Esophagus (tissue), 2 donors: ENCODE measurements at regions not wholly inside any gene's neighbourhood (a gene's known extent, or its start where the extent isn't known, plus 50 kb on each side); places are given as distances from the start of the nearest gene placed in this dataset.

Experiments used
- H3K27ac ChIP-seq, 2 donors: one replicate each; pipeline ENCODE4 v1.5.1; 2013; ENCODE audit warnings: low read depth in 2 of 2, mild to moderate bottlenecking in 2 of 2, inconsistent platforms in 1 of 2, low read length in 1 of 2, moderate library complexity in 1 of 2
- H3K27me3 ChIP-seq, 2 donors: one replicate each; pipeline ENCODE4 v1.6.1; 2013; ENCODE audit warnings: low read length in 2 of 2, control low read depth in 1 of 2, mild to moderate bottlenecking in 1 of 2; ENCODE audit not compliant: insufficient read depth in 2 of 2, control insufficient read depth in 1 of 2
- H3K36me3 ChIP-seq, 2 donors: one replicate each; pipeline ENCODE4 v1.6.1; 2013; ENCODE audit warnings: low read length in 1 of 2; ENCODE audit not compliant: control insufficient read depth in 2 of 2, insufficient read depth in 2 of 2
- H3K4me1 ChIP-seq, 2 donors: one replicate each; pipeline ENCODE4 v1.6.1; 2013; ENCODE audit warnings: low read length in 1 of 2; ENCODE audit not compliant: control insufficient read depth in 2 of 2, insufficient read depth in 2 of 2
- H3K4me3 ChIP-seq, 2 donors: one replicate each; pipeline ENCODE4 v1.5.1; 2013; ENCODE audit warnings: low read length in 2 of 2, mild to moderate bottlenecking in 2 of 2, low read depth in 1 of 2, moderate library complexity in 1 of 2
- H3K9me3 ChIP-seq, 2 donors: one replicate each; pipeline ENCODE4 v1.6.1; 2013; ENCODE audit warnings: mild to moderate bottlenecking in 2 of 2, low read depth in 1 of 2, low read length in 1 of 2, moderate library complexity in 1 of 2; ENCODE audit not compliant: control insufficient read depth in 2 of 2, insufficient read depth in 1 of 2
- WGBS, 2 donors: extraction: QIAGEN DNeasy Blood & Tissue Kit; methylation state at CpG; one replicate each; pipeline ENCODE4 v1.1.7; 2013; 5-methylcytosine and 5-hydroxymethylcytosine counted together
- donor health status: healthy with polysubstance abuse.
- donor health status: Bipolar disorder and iron deficiency.

DNA sequence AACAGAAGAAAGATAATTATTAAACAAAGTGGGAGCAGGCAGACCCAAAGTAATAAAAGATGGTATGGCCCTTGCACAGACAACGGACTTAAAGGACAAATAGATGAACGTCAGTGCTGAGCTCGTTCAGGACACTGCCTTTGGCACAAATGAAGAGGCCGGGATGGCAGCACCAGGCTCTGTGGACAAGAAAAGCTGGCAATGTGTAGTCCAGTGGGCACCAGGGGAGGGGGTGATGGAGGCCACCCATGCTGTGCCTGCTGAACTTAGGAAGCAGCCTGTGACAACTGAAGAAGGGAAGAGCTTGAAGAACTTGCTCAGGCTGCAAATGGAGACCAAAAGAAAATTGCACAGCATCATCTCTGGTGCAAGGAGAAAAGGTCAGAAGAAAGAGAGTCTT is 131.0 kb downstream of the ANKRD60 start:
- no peak overlapping the region for H3K4me3 ChIP-seq
- H3K27ac ChIP-seq, result no peak overlapping the region
- no peaks in the 10 kb centered on the region for H3K9me3 ChIP-seq
- H3K36me3 ChIP-seq, result no peaks in the 10 kb centered on the region
- no peaks in the 10 kb centered on the region for H3K27me3 ChIP-seq
- 81 to 84% methylated on average over 4 of the region's 4 CpGs for WGBS, 2 donors
- no peaks in the 10 kb centered on the region for H3K4me1 ChIP-seq

DNA sequence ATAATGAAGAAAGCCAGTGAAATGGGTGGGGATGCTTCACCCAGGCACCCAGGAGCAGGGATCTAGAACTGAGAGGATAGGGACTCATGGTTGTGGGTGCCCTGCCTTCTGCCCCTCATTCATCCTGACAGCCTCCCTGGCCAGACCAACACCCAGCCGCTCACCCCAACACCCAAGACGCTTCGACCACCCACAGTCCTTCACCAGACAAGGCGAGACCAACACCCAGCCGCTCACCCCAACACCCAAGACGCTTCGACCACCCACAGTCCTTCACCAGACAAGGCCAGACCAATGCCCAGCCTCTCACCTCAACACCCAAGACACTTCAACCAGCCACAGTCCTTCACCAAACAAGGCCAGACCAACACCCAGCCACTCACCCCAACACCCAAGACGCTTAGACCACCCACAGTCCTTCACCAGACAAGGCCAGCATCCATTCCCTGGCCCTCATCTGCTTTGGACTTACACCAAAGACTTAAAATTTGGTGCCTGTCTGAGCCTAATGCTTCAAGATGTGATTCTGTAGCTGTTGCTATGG is 131.5 kb downstream of the ANKRD60 start:
- Histone ChIP-seq H3K4me3 (no peak overlapping the region), H3K27me3 (no peaks in the 10 kb centered on the region), H3K27ac (no peak overlapping the region), H3K36me3 (no peaks in the 10 kb centered on the region), H3K4me1 (no peaks in the 10 kb centered on the region), H3K9me3 (no peaks in the 10 kb centered on the region)
- 68 to 82% methylated on average over 8 of the region's 8 CpGs for WGBS, 2 donors

DNA sequence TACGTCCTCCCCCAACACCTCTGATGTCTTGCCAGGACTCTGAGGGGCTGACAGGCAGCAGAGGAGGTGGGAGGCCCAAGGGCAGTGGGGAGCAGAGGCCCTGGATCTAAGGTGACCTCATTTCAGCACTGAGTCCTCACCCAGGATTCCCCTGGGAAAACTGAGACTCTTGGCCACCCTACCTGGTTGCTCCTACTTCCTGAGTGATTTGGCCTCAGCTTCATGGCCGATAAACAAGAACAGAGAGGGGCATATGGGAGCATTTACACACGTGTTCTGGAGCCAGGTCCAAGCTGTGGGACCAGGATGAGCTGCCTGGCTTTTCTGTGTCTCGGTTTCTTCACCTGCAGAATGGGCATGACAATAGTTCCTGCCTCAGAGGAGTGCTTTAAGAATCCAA is 133.8 kb downstream of the ANKRD60 start:
- H3K27ac ChIP-seq, result no peak overlapping the region
- no peak overlapping the region for H3K4me3 ChIP-seq
- H3K4me1 ChIP-seq, result no peaks in the 10 kb centered on the region
- no peaks in the 10 kb centered on the region for H3K9me3 ChIP-seq
- H3K36me3 ChIP-seq, result no peaks in the 10 kb centered on the region
- no peaks in the 10 kb centered on the region for H3K27me3 ChIP-seq
- WGBS, 2 donors, result 67 to 84% methylated on average over 4 of the region's 4 CpGs

DNA sequence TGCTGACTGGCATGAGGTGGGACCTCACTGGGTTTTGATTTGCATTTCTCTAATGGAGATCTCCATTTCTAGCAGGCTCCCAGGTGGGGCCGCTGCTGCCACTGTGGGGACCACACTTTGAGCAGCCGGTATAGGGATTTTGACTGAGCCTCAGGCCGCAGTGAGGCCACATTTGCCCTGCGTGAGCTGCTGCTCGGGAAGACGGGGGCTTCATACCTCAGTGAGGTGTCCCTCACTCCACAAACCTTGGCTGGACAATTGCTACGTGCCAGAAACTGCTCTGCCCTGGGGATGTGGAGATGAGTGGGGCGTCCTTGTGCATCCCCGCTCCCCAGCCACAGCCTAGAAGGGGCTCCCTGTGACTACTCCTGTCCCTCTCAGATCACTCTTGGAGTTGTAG is 134.3 kb downstream of the ANKRD60 start:
- WGBS, 2 donors, result 85 to 94% methylated on average over 9 of the region's 9 CpGs
- H3K27ac ChIP-seq, result no peak overlapping the region
- H3K27me3 ChIP-seq, result no peaks in the 10 kb centered on the region
- no peaks in the 10 kb centered on the region for H3K36me3 ChIP-seq
- H3K4me3 ChIP-seq, result no peak overlapping the region
- no peaks in the 10 kb centered on the region for H3K4me1 ChIP-seq
- H3K9me3 ChIP-seq, result no peaks in the 10 kb centered on the region

DNA sequence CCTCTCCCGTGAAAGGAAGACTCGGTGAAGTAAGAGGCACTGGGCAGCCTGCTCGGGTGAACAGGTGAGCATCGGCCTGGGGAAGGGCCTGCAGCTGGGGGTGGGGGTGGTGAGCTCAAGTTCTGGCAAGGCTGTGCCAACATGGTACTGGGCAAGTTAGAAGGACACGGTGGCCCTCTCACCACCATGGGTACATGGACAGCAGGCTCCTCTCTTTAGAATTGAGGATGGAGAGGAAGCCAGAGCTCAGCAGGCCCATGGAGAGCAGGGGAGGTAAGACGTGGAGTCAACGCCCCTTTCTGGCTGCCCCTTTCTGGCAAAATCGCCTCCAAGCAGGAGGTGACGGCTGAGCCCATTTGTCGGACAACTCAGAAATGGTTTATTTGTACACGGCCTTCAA is 135.6 kb downstream of the ANKRD60 start:
- H3K27ac ChIP-seq, result no peak overlapping the region
- no peaks in the 10 kb centered on the region for H3K4me1 ChIP-seq
- no peaks in the 10 kb centered on the region for H3K36me3 ChIP-seq
- no peaks in the 10 kb centered on the region for H3K27me3 ChIP-seq
- H3K9me3 ChIP-seq, result no peaks in the 10 kb centered on the region
- H3K4me3 ChIP-seq, result no peak overlapping the region
- WGBS, 2 donors, result 82 to 91% methylated on average over 11 of the region's 11 CpGs

DNA sequence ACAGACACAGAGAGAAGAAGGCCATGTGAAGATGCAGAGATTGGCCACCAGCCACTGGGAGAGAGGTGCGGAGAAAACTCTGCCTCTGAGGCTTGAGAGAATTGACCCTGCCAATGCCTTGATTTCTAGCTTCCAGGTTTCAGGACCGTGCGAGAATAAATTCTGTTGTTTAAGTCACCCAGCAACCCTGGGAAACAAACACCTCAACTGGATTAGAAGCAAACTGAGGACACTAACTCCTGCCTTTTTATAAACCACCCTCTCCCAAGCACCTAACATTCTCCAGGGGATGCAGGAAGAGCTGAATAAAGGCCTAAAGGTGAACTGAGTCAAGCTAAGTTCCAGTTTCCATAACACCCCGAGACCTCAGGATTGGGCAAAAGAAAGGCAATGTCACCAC is 136.1 kb downstream of the ANKRD60 start:
- Histone ChIP-seq H3K36me3 (no peaks in the 10 kb centered on the region), H3K4me1 (no peaks in the 10 kb centered on the region), H3K27ac (no peak overlapping the region), H3K4me3 (no peak overlapping the region), H3K27me3 (no peaks in the 10 kb centered on the region), H3K9me3 (no peaks in the 10 kb centered on the region)
- WGBS, 2 donors, result 72 to 78% methylated on average over 4 of the region's 4 CpGs

DNA sequence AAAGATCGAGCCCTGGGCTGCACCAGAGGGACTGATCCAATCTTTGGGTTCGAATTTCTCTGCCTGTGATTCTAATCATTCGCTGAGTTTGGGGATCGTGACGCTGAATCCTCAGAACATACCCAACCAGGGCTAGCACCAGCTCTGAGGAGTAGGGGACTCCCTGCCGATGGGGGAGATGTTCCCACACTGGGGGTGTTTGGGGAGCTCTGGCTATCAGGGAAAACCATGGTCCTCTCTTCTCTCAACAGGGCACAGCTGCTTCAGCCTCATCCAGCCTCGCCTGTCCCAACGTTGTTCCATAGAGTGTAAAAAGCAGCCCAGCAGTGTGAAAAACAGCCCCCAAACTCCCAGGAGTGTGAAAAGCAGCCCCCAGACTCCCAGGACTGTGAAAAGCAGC is 136.6 kb downstream of the ANKRD60 start:
- Histone ChIP-seq H3K9me3 (no peaks in the 10 kb centered on the region), H3K4me1 (no peaks in the 10 kb centered on the region), H3K27ac (no peak overlapping the region), H3K27me3 (no peaks in the 10 kb centered on the region), H3K36me3 (no peaks in the 10 kb centered on the region), H3K4me3 (no peak overlapping the region)
- 81 to 87% methylated on average over 8 of the region's 8 CpGs for WGBS, 2 donors

DNA sequence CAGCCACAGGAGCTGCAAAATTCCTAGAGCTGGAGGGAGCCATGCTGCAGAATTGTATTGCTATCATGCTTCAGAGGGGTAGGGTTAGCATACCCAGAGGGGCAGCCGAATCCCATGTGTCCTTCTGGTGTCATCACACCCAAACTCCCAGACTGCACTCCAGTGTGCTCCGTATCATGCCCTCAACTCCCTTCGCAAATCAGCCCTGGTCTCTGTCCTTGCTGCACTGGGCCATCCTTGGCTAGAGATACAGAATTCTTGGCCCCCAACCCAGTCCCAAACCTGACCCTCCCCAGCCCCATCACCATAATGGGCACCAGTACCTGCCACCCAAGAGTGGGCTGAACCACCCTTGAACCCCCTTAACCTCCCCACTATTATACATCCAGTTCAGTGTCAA is 138.3 kb downstream of the ANKRD60 start:
- no peaks in the 10 kb centered on the region for H3K4me1 ChIP-seq
- WGBS, 2 donors, result 91 to 95% methylated on average over 3 of the region's 3 CpGs
- H3K36me3 ChIP-seq, result no peaks in the 10 kb centered on the region
- no peak overlapping the region for H3K27ac ChIP-seq
- H3K27me3 ChIP-seq, result no peaks in the 10 kb centered on the region
- no peak overlapping the region for H3K4me3 ChIP-seq
- H3K9me3 ChIP-seq, result no peaks in the 10 kb centered on the region

DNA sequence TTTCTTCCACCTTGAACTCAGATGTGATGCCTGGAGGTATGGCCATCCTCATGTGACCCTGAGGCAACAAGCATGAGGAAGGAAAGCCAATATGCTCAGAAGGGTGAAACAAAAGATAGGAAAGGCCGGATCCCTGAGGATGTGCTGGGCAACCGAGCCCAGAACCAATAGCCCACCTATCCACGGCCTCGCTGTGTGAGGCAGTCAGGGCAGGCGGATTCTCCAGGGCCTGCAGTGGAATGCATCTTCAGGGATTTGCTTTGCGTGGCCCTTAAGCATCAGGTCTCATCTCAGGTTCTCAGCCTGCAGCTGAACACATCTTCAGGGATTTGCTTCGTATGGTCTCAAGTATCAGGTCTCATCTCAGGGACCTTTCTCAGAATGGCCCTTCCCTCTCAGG is 139.8 kb downstream of the ANKRD60 start:
- Histone ChIP-seq H3K4me3 (no peak overlapping the region), H3K9me3 (no peaks in the 10 kb centered on the region), H3K27ac (no peak overlapping the region), H3K36me3 (no peaks in the 10 kb centered on the region), H3K4me1 (no peaks in the 10 kb centered on the region), H3K27me3 (no peaks in the 10 kb centered on the region)
- WGBS, 2 donors, result 91 to 94% methylated on average over 7 of the region's 7 CpGs

DNA sequence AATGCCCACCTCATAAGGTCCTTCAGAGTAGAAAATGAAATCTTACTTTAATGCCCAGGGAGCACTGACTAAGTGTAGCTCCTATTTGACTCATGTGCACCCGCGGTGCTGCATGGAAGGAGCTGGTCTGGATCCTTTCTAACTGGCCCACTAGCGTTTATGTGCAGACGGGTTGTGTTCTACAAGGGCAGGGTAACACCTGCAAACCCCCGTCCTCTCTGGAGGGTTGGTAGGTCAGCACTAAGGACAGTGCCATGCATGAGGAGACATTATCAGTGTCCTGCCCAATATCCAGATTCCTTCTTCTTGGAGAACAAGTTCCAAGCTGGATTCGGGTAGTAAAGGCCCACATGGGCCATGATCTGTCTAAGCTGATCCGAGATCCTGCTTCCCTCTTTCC is 140.3 kb downstream of the ANKRD60 start:
- whole genome bisulfite sequencing, 2 donors, result 70 to 81% methylated on average over 7 of the region's 7 CpGs
- Histone ChIP-seq H3K27ac (no peak overlapping the region), H3K4me1 (no peaks in the 10 kb centered on the region)

More for the DNA sequence above, 140.3 kb downstream of the ANKRD60 start:
- Histone ChIP-seq H3K4me3 (no peak overlapping the region), H3K36me3 (no peaks in the 10 kb centered on the region), H3K27me3 (no peaks in the 10 kb centered on the region), H3K9me3 (no peaks in the 10 kb centered on the region)
